ENCODE measurements at regions not wholly inside any gene's neighbourhood (a gene's known extent, or its start where the extent isn't known, plus 50 kb on each side); places are given as distances from the start of the nearest gene placed in this dataset.

DNA sequence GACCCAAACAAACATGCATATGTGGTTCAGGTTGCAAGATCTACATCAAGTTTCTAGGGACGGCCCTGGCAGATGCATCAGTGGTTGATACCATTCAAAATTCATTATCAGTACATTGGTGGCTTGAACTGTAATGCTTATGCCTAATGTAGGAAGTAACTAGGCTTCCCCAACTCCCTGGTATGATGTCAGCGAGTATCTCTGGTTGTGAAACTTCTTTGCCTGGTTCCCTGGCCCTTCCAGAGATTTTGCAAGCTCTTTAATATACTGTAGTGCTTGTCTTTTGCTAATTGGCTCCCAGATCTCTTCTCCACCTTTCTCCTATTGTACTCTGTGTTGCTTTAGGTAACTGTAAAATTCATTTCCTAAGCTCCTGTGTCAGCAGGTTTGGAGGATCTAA lies 114.8 kb upstream of the RARB start:
- no peak for DNase-seq

DNA sequence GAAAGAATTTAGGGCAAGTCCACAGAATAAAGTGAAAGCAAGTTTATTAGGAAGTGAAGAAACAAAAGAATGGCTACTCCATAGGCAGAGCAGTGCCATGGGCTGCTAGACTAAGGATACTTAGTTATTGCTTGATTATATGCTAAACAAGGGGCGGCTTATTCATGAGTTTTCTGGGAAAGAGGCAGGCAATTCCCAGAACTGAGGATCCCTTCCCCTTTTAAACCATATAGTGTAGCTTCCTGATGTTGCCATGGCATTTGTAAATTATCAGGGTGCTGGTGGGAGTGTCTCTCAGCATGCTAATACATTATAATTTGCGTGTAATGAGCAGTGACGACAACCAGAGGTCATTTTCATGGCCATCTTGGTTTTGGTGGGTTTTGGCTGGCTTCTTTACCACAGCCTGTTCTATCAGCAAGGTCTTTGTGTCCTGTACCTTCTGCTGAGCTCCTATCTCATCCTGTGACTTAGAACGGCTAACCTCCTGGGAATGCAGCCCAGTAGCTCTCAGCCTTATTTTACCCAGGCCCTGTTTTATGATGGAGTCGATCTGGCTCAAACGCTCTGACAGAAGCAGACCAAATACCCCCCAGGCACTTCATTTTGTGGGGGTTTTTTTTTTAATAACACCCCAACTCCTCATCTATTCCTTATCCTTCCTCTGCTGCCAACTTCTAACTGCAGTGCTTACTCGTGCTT lies 103.0 kb upstream of the RARB start:
- DNase-seq, result no peak

DNA sequence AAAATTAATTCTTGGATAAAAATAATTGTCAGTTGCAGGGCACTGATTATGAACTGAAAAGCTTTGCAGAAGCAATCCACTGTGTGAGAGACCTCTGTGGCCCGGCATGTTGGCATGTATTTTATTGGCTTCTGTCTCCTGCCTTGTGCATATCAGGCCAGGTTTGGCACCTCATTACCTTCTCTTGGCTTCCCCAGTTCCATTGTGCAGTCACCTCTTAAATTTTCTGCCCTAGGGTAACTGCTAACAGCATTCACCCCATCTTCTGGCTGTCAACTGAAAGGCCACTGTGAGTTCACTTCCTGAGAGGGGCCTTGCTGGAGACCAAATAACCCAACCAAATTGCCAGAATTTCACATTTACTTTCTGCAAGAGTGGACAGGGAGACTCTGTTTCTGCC lies 92.7 kb upstream of the RARB start:
- no peak for DNase-seq

DNA sequence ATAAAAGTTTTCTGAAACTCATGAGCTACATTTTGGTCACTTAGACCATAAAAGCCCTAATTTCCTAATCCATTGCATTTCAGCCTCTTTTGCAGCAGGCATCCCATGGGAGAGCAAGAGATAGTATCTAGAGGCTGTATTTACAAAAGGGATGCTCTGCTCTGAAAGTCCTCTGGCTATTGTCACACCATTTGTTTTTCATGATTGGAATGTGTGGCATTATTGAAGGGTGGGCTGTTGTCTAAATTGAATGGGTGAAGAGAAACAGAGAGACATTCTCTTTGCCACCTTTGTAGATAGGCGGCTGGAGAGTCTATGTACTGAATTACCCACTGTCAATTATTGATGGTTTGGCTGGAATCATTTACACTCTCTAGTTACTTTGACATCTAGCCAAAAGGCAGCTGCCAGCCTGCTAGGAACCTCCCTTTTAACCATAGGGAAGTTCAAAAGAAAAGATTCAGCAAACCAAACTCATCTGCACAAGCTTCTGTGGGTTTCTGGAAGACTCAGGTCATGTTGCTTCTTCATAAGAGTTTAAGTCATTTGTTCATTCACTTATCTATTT lies 89.8 kb upstream of the RARB start:
- no peak for DNase-seq

DNA sequence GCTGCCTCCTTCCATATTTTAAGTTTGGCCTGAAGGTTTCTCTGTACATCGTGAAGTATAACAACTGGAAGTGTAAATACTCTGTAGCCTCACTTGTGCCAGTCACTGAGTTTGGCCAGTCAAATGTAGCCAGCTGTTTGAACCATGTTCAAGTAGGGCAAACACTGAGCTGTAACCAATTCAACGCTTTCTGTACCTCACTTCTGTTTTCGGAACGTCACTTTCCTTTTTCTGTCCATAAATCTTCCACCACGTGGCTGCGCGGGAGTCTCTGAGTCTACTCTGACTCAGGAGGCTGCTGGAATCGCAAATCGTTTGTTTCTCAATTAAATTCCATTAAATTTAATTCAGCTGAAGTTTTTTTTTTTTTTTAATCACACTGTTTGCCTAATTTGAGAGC lies 88.8 kb upstream of the RARB start:
- DNase-seq, result no peak

DNA sequence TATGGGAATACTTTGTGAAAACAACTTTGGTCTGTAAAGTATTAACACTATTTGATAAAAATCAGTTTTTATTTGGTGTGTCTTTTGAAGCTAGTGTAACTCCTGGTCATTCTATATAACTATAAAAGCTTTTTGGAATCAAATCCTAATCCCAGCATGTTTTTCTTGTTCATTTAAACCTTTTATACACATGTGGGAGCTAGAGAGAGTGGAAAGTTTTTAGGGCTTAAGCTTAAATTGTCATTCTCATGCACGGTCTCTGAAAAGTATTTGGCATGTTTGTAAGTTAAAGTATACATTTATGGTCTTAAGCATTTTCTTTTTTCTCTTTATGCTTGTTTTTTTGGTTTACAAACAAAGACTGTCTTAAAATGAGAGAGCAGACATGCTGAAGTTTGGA lies 83.4 kb upstream of the RARB start:
- no peak for DNase-seq

DNA sequence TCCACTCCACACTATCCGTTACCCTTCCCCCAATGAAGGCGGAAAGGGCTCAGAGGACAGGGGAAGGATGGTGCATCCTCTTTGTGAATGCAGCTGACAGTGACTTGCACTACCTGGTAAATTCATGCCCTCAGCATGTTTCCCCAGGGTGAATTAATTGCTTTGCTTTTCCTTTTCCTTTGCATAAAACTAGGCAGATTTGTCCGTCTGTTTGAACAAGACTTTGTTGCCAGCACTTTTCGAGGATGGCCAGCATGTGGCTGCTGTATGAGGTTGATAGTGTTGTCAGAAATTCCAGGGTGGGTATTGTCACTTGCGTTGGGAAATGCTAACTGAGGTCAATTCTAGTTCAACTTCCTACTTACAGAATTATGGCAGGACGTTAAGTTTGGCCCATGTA lies 79.0 kb upstream of the RARB start:
- no peak for DNase-seq

DNA sequence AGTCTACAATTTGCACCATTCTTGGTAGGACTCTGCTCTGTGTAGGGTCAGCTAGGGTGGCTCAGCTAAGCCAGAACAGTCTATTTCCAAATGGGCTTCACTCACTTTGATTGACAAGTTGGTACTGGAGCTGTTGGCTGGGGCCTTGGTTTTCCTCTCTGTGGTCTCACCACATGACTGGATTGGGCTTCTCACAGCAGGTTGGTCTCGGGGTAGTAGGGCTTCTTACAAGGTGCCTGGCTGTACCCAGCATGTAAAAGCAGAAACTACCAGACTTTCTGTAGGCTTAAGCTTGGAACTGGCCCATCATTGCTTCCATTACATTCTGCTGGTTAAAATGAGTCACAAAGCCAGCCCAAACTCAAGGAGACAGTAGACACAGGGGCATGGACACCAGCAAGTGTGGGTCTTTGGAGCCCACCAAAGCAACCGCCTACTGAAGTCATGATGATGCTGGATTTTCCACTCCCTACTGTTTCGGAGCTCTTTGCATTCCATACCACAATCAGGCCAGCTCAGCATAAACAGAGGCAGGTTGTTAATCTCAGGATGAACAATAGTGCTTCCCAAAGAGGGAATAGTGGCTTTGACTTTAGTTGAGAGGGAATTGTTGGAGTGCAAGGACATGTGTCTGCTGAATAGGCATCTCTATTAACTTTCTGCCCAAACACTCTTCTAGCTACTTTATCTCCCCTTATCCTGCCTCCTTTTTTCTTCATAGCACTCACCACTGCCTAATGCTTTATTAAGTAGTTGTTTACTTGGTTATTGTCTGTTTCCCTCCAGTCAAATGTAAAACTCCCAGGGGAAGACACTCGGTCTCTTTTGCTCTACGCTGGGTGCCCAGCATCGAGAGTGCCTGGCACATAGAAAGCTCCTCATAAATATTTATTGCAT lies 78.0 kb upstream of the RARB start:
- no peak for DNase-seq

DNA sequence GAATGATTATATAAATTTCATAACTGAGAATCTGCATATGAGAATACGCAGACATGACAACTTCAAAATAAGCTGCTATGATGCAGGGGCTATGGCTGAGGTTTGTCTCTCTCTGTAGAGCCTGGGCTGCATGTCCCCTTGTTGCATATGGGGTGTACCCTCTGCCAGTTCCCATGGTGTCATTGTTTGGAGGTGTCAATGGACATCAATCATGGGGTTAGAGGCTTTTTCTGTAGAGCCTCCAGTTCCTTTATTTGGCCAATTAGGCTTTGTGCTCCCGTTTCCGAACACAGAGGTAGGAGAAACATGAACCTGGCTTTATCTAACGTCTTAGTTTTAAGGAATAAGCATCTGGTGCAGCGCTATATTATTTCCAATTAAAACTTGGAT lies 77.3 kb upstream of the RARB start:
- no peak for DNase-seq

DNA sequence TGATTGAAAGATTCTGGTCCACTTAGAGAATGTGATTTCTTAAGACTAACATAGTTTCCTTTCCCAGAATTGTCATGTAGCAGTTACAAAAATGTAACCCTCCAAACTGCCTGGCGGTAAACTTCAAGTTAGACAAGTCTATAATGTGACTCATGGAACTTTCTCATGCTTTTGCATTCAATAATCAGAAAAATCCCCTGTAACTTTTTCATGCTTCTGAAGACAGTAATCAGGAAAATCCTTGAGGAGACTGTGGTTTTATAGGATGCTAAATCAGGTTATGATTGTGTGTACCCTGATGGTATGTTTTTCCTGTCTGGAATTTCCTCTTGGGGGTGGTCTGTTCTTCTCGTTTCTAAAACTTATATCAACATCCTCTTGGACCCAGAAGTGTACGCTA lies 74.0 kb upstream of the RARB start:
- DNase-seq, result no peak

DNA sequence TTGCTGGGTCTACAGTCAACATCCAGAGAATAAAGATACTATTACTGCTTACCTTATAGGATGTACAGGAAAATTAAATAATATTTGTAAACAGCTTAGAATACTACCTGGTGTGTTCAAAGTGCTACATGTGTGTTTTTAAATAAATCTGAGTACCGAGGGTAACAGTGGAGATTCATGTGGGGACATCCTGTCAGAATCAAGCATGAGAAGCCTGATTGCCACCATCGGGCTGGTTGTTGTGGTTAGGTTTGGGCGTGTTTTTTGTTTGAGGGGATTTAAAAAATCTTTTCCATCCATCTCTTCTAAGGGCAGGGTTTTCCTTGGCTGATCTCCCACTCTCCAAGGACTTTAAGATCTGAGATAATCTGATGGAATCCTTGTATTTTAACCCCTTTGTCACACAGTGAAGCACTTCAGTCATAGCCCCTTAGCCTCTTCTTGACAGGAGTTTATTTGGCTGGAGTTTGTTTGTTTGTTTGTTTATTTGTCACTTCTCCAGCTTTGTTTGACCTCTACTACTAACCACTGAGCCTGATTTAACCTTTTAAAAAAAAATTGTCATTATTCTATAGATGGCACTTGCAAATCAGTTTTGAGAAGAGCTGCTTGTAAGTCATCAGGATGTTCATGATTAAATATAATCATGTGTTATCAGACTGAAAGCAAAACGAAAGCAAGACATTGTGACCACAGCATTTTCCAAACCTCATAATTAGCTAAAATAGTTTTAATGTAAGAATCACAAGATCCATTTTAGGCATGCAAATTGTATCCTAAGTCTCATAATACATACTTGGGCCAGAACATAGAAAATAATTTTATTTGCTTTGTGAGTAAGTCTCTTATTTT lies 72.8 kb upstream of the RARB start:
- no peak for DNase-seq

DNA sequence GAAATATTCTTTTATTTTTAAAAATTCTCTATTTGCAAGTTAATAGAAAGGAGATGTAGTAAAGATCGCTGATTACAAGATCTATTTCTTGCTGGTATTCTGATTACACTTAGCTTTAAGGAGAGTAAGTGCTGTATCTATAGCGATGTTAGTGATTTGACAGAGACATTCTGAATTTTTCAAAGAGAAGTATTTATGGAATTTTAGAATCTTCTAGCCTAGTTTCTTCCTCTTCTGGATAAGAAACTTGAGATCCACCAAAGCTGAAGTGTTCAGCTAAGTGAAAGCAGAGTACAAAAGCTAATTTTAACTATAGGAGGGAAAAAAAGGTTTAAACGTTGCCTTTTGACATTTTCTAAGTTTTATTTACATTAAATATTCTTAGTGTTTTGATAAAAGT lies 72.1 kb upstream of the RARB start:
- DNase-seq, result no peak

DNA sequence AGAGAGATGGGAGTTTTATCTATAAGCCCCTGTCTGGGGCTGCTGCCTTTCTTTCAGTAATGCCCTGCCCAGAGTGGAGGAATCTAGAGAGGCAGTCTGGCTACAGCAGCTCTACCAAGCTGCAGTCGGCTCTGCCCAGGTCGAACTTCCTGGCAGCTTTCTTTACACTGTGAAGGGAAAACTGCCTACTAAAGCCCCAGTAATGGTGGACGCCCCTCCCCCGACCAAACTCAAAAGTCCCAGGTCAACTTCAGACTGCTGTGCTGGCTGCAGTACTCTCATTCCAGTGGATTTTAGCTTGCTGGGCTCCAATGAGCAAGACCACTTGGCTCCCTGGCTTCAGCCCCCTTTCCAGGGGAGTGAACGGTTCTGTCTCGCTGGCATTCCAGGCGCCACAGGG lies 65.9 kb upstream of the RARB start:
- no peak for DNase-seq

DNA sequence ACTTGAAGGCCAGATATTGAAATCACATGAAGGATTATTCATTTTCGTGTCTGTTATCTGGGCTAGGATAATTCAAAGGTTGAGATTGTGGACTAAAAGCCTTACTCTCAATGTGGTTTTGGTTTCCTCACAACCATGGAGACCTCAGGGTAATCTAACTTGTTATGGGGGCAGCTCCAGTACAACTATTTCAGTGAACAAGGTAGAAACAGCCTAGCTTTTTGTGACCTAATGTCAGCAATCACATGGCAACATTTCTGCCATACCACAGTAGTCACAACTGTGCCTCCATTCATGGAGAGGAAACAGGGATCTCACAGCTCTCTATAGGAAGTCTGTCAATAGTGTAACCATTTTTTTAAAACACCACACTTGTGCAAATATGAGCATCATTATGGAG lies 62.4 kb upstream of the RARB start:
- no peak for DNase-seq

DNA sequence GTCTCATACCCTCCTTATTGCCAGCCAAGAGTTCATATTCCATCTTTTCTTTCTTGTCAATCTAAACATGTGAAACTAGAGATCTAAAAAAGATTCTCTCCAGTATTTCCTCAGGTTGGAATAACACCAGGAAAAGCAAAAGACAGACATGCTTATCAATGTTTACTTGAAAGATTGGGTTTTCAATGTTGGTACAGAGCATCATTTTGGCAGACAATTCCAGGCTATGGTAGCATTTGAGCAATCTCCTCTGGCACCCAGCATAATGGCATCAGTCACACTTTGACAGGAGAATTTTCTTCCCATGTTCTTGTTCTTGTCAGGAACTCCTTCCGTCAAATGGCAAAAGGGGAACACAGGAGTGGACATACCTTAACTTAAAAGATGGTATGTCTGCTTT lies 61.0 kb upstream of the RARB start:
- no peak for DNase-seq

DNA sequence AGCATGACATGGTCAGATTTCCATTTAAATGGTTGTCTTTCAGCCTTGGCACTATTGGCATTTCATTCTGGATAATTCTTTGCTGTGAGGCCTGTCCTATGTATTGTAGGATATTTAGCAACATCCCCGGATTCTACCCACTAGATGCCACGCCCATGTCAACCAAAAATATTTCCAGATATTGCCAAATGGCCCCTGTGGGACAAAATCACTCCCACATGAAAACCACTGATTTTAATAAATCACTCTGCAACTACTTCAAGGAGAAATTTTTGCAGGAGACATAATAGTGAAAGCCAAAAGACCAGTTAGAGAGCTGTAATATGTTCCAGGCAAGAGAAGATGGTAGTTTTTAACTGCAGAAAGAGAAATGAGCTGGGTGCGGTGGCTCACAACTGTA lies 55.9 kb upstream of the RARB start:
- no peak for DNase-seq

DNA sequence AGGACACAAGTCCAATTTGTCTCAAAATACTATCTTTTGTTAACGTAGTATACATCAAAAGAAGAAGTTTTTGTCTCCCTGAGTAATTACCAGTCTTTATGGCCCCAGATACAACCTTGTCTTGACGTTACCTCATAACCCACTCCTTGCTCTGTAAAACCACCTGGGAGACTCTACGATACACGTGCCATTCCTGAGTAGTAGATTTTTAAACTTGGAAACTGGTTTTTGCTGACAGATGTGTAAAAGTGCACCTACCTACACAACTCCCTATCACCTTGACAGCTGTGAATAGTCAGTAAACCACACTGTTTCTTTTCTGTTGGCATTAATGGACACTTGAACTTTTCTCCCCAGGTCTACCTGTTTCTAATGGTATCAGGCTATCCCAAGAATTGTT lies 51.7 kb upstream of the RARB start:
- DNase-seq, result no peak

DNA sequence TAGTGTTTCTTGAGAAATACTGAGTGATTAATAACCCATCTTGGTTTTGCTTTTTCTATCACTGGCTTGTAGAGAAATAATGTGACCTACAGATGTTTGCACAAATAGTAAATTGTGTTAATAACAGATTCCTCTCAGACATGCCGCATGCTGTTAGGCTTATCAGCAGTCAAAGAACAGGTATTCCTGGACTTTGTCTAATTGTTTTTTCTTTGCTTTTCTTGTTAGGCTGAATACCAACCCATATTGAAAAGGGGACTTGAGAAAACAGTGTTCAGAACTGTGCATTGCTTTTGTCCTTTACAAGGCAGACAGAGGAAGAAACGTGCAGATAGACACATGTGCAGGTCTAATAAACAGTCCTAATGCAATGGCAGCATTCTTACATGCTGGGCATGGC lies 51.0 kb upstream of the RARB start:
- no peak for DNase-seq

Data from NCI-H345 (cell line).